Medulla oblongata (tissue), 1 donor: ENCODE measurements at regions not wholly inside any gene's neighbourhood (a gene's known extent, or its start where the extent isn't known, plus 50 kb on each side); places are given as distances from the start of the nearest gene placed in this dataset.
A peak's percentile ranks its signal among the peaks of the same experiment; 100 is the strongest.

Experiments
- DNase-seq: peaks from one replicate; pipeline ENCODE4 v3.0.0-alpha.2; 2015; ENCODE audit errors: extremely low spot score

GRCh38 chr9:91098203-91098850 lies 263.4 kb downstream of the AUH start:
- DNase-seq, result no peak

DNA sequence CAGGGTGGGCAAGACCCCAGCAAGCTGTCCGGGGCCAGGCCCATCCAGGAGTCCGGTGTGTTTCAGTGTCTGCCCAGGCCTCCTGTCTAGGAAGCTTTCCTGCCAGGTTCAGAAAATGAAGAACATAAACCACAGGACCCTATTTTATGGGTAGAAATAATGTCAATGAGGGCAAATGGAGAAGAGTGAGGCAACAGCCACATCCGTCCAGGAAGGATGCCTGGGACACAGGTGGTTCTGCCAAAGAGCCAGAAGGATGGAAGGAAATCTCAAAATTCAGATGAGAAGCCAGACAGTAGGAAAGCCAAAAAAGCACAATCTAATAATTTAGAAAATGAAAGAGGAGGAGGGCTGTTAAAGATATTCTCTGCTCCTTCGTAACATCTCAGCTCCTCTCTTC lies 262.3 kb downstream of the AUH start:
- no peak for DNase-seq

DNA sequence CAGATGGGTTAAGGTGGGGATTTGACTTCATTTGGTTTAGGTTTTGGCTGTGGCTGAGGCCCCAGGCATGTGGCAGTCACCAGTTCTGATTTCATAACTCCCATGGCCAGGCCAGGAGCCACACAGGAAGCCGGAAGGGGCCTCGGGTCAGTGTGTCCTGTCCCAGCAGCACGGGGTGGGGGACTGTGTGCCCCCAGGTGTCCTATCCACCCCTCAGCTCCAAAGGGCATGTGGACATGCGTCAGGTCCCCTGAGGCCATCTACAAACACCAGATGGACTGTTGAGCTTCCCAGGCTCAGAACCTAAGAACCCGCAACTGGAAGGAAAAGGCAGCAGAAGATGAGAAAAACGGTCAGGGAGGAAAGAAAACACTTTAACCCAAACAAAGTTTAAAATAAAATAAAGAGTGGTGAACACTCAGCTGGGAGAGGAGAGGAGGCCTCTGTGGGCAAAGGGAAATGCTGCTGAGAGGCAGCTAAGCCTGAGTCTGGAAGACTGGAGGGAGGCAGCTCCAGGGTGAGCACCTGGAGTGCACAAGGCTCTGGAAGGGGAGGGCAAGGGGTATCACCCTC lies 260.8 kb downstream of the AUH start:
- DNase-seq, result peak; percentile 22

GRCh38 chr9:91101611-91102168 lies 260.0 kb downstream of the AUH start:
- DNase-seq, result no peak

DNA sequence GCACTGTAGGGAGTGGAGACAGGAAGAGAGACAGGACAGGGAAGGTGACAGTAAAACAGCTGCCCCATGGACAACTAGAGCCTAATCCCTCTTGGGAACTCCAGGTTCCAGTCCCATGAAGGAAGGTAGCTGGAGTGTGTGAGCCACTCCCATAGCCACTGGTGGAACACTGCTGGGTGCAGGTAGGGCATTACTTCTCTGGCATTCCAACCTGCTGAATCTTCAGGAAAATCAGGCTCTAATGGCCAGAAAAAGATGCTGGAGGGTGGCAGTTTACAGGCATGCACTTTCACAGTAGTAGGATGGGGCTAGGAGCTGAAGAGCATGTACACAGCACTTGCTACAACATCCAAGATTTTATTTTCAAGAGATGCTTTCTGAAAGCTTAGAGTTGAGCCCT lies 259.4 kb downstream of the AUH start:
- DNase-seq, result no peak

DNA sequence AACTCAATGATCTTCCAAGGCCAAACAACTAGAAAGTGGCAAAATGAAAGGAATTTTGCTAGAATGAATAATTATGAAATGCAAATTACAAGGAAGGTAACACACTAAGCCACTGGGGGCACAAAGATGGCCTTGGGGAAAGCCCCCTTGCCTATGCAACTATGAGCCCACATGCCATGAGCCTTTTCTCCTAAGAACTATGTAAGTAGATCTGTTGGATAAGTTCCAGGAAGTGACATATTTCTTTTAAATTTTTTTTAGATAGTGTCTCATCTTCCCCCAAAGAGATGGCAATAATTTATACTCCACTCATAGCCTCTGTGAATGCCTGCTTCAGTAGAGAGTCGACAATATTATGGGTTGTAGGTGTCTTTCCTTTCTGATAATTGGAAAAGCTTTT lies 257.8 kb downstream of the AUH start:
- no peak for DNase-seq

DNA sequence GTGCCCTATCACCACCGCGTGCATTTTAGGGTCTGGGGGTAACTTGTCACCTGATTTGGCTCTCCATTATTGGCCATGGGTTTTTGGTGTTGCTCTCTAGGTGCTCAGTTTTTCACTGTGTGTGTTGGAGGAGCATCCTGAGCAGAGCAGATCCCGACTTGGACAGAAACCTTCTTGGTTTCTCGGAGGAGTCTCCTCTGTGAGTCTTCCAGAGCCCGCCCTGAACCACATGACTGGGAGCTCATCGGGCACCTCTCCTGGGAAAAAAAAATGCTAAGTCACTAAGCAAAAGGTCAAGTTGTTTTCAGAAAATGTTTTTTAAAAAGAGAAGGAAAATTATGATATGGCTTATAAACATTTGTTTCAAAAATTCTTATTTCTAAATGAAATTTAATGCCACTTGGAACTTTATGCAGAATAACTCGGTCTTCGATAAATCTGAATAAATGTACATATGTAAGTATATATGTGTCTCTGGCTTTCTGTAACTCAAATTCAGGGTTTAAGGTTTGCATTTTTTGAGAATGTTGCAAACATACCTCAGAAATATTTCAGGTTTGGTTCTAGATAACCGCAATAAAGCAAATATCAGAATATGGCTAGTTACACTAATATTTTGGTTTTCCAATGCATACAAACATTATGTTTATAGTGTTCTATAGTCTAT lies 255.2 kb downstream of the AUH start:
- no peak for DNase-seq

- no peak for DNase-seq
These were observed 250.5 kb downstream of the AUH start for GRCh38 chr9:91111226-91111625.

DNA sequence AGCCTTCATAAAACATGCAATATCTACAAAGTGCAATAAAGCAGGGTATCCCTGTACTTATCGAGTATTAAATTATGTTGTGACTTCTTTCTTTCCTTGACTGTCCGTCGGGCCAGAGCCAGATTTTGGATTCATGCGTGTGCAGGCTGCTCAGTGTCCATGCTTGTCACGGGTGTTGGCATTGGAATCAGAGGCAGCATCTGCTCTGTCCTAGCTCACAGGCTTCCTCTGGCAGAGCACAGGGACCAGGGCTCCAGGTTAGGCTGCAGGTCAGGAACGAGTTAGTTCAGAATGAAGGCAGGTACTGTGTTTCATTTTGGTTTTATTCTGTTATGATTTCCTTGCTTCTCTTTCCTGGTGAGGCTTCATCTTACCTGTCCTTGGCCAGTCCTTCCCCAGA lies 249.8 kb downstream of the AUH start:
- no peak for DNase-seq

GRCh38 chr9:91113016-91113415 lies 248.7 kb downstream of the AUH start:
- no peak for DNase-seq

GRCh38 chr9:91114450-91114849 lies 247.3 kb downstream of the AUH start:
- no peak for DNase-seq

DNA sequence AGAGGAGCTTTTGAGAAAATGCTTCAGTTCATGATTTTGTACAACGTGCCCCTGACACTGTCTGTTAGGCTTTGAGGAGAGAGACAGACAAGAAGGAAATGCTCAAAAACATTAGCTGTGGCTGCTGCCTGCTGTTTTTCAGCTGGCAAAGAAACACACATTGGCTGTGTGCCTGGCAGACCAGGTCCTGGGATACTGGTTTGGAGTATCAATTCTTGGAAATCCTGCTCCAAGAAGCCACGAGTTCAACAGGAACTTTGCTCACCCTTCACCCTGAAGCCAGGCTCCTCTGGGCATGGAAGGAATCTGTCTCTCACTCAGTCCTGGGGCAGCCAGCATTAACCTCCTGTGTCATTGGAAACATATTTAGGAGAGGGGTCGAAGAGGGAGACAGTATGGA lies 245.5 kb downstream of the AUH start:
- DNase-seq, result no peak

GRCh38 chr9:91116711-91117110 lies 245.0 kb downstream of the AUH start:
- DNase-seq, result no peak

DNA sequence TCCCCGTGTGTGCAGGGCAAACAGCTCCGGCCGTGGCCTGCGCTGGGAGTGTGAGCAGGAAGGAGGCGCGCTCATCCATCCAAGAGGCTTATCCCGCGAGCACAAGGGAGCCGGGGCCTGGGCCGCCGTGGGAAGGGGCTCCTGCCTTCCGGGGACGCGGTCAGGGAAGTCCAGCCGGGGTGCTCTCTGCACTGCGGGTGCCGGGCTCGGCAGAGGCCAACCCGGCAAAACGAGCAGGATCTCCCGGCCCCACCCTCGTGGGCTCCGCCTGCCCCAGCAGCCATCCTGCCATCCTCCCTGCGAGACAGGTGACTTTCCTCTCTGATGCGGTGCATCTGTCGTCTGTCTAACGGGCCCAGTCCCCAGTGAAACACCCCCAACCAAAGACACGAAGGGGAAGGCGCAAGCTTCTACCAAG lies 244.2 kb downstream of the AUH start:
- no peak for DNase-seq

- peak; percentile 81 for DNase-seq
These were observed 243.6 kb downstream of the AUH start for GRCh38 chr9:91117959-91118703.

GRCh38 chr9:91118704-91119025 lies 243.1 kb downstream of the AUH start:
- no peak for DNase-seq

DNA sequence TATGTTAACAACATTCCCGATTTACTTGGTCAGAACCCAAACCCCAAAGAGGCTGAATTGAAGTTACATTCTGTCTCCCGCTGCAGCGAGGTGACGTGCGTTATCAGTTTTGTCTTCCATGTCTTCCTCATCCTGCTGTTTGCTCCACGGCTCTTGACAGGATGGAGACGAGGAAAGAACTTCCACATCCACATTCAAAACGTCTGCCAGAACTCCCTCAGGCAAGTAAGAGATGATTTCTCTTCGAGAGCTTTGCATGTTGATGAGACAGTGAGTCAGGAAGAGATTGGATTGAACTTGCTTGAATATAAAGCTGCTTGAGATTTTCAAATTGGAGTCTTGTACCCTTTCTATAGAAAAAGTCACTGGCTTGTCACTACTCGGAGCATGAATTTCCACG lies 242.6 kb downstream of the AUH start:
- DNase-seq, result peak; percentile 7

GRCh38 chr9:91119679-91120078 lies 242.0 kb downstream of the AUH start:
- DNase-seq, result no peak

DNA sequence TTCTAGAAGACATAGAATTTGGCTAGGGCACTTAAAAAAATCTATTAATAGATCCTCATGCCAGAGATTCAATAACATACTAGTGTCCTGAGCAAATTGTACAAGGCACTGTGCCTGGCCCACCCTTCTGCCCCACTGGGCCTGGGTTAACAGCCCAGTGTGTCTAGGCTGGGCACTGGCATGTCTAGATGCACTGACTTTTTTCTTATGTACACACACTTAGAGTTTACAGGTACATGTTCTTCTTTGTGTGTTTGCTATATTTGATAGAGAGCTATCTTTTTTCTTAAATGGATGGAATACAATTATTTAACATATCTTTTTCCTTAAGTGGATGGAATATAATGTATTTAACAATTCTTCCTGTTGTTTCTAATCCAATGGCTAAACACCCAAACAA lies 241.5 kb downstream of the AUH start:
- no peak for DNase-seq

- no peak for DNase-seq
These were observed 239.0 kb downstream of the AUH start for GRCh38 chr9:91122755-91123154.

DNA sequence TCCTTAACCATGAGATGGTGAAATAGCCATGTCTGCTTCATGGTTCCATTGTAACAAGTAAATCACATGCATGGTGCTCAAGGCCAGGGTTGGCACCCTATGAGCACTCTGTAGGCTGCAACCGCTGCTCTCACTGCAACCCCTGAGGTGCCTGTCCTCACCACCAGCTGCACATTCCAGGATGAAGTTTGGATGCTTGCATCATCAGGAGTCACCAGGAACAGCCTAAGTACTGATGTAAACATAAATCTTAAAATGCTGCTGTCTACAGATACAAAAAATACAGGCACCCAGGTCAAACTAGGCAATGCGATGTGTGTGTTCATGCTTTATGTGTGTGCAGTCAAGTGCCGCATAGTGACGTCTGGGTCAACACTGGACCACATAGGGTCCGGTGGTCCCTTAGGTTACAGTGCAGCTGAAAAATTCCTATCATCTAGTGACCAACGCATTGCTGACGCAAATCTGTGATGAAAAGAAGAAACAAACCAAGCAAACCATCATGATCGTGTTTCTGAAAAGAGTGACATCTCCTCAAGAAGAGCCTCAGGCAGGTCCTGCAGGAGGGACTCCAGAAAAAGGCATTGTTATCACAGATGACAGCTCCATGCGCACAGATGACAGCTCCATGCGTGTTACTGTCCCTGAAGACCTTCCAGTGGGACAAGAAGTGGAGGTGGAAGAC lies 234.8 kb downstream of the AUH start:
- no peak for DNase-seq

- no peak for DNase-seq
These were observed 234.1 kb downstream of the AUH start for GRCh38 chr9:91127653-91128052.
